HepG2 (cell line): ENCODE measurements at regions not wholly inside any gene's neighbourhood (a gene's known extent, or its start where the extent isn't known, plus 50 kb on each side); places are given as distances from the start of the nearest gene placed in this dataset.

Source experiments
- ATAC-seq: fragments of 200-7000 bp; cut with Tn5 transposase; 3 replicates; pipeline ENCODE4 v1.9.1; 2020; ENCODE audit warnings: mild to moderate bottlenecking, moderate library complexity
- BruUV-seq: library from RNA; stranded (reverse); fragments of 400-500 nt; replicated peaks from 2 replicates; lab custom pipeline; 2021; lab: Mats Ljungman, UMichigan
- CTCF ChIA-PET: fragments of 300-600 bp; formaldehyde crosslinking; extraction: SDS; loops from one replicate; lab custom pipeline; 2021; ENCODE audit warnings: low total read pairs, inconsistent platforms, low intra/inter-chr PET ratio; lab: Yijun Ruan, JAX
- POLR2A ChIA-PET: fragments of 350-600 bp; sonication (Branson Sonifier 250); formaldehyde crosslinking; loops from one replicate; lab custom pipeline; 2020; ENCODE audit warnings: antibody characterized with exemption, inconsistent platforms; lab: Yijun Ruan, JAX
- DNase-seq: peaks from one replicate; pipeline ENCODE4 v3.0.0-alpha.2; 2015; ENCODE audit warnings: low spot score
- FAIRE-seq: peaks from 3 replicates; lab custom pipeline; 2011; peaks lifted over from hg19 to GRCh38; lab: Jason Lieb, UNC
- H2AFZ ChIP-seq: one replicate; pipeline ENCODE4 v1.6.1; 2011; ENCODE audit warnings: low read length, inconsistent platforms
- H3K27ac ChIP-seq: fragments of 300-600 bp; 3 replicates; pipeline ENCODE4 v1.8.0; 2011; ENCODE audit warnings: mixed run types, mild to moderate bottlenecking, mixed read lengths, low read length, inconsistent platforms; ENCODE audit not compliant: insufficient read depth; ENCODE audit errors: extremely low read length
- H3K27me3 ChIP-seq, 2 experiments: fragments of 200-600 bp in 1 of 2; 2 replicates in 1 of 2; 3 replicates in 1 of 2; pipeline versions ENCODE4 v1.6.0 to v1.8.0; 2011; ENCODE audit warnings: low read length in 2 of 2, mild to moderate bottlenecking in 2 of 2, moderate library complexity in 2 of 2, inconsistent platforms in 1 of 2; ENCODE audit not compliant: insufficient read depth in 2 of 2, control insufficient read depth in 1 of 2
- H3K36me3 ChIP-seq, 2 experiments: fragments of 200-600 bp in 1 of 2; replicated peaks in 1 of 2; 2 replicates in 1 of 2; 3 replicates in 1 of 2; pipeline versions ENCODE4 v1.5.1 to v1.8.0; 2011; ENCODE audit warnings: low read length in 2 of 2, inconsistent platforms in 1 of 2; ENCODE audit not compliant: insufficient read depth in 2 of 2, control insufficient read depth in 1 of 2
- H3K4me1 ChIP-seq: 2 replicates; pipeline ENCODE4 v1.5.1; 2012; ENCODE audit warnings: low read length, inconsistent platforms; ENCODE audit not compliant: insufficient read depth
- H3K4me2 ChIP-seq: 2 replicates; pipeline ENCODE4 v1.6.0; 2011; ENCODE audit warnings: low read depth, low read length, inconsistent platforms
- H3K4me3 ChIP-seq, 3 experiments: fragments of 200-600 bp in 1 of 3; sonication (generic), shearing (Covaris generic) in 1 of 3; replicated peaks in 1 of 3; 2 replicates each; pipeline ENCODE4 v1.5.1; 2011 to 2016; ENCODE audit warnings: low read length in 3 of 3, inconsistent platforms in 2 of 3, low read depth in 2 of 3, mild to moderate bottlenecking in 2 of 3, control low read depth in 1 of 3, mixed read lengths in 1 of 3; ENCODE audit not compliant: insufficient read depth in 1 of 3
- H3K79me2 ChIP-seq: one replicate; pipeline ENCODE4 v1.6.1; 2011; ENCODE audit warnings: low read length, inconsistent platforms; ENCODE audit not compliant: insufficient read depth
- H3K9ac ChIP-seq: 2 replicates; pipeline ENCODE4 v1.6.0; 2011; ENCODE audit warnings: mild to moderate bottlenecking, low read depth, low read length, inconsistent platforms; ENCODE audit not compliant: insufficient read depth
- H3K9me3 ChIP-seq: 2 replicates; pipeline ENCODE4 v1.5.1; 2012; ENCODE audit warnings: mild to moderate bottlenecking, low read length
- H4K20me1 ChIP-seq: 2 replicates; pipeline ENCODE4 v1.6.0; 2011; ENCODE audit warnings: inconsistent platforms, mild to moderate bottlenecking, low read length, moderate library complexity; ENCODE audit not compliant: insufficient read depth
- FOSL1 ChIP-seq: sonication (generic); formaldehyde crosslinking; IDR thresholded peaks from 2 replicates; pipeline ENCODE4 v1.9.0; 2021; ENCODE audit warnings: missing genetic modification reagents, borderline replicate concordance
- FOXA3 ChIP-seq: IDR thresholded peaks from 2 replicates; pipeline ENCODE4 v1.6.1; 2016; ENCODE audit warnings: missing genetic modification reagents, missing compliant biosample characterization
- HOMEZ ChIP-seq: IDR thresholded peaks from 2 replicates; pipeline ENCODE4 v1.6.1; 2016; ENCODE audit warnings: low read depth
- PRDM4 ChIP-seq: sonication (generic); formaldehyde crosslinking; IDR thresholded peaks from 2 replicates; pipeline ENCODE4 v1.9.0; 2021; ENCODE audit warnings: missing genetic modification reagents, borderline replicate concordance
- SPEN ChIP-seq: sonication (generic); formaldehyde crosslinking; IDR thresholded peaks from 2 replicates; pipeline ENCODE4 v1.5.1; 2020; ENCODE audit warnings: low read depth, mild to moderate bottlenecking, missing genetic modification reagents
- ZMYM4 ChIP-seq: sonication (generic); formaldehyde crosslinking; IDR thresholded peaks from 2 replicates; pipeline ENCODE4 v1.8.1; 2023; ENCODE audit warnings: mild to moderate bottlenecking, missing genetic modification reagents
- ZNF292 ChIP-seq: sonication (generic); formaldehyde crosslinking; IDR thresholded peaks from 2 replicates; pipeline ENCODE4 v1.8.1; 2022; ENCODE audit warnings: mild to moderate bottlenecking, low read depth, missing genetic modification reagents, borderline replicate concordance
- ZNF432 ChIP-seq: sonication (generic); formaldehyde crosslinking; IDR thresholded peaks from 2 replicates; pipeline ENCODE4 v1.5.0; 2020; ENCODE audit warnings: missing genetic modification reagents, mild to moderate bottlenecking, borderline replicate concordance
- ZNF678 ChIP-seq: sonication (generic); formaldehyde crosslinking; IDR thresholded peaks from 2 replicates; pipeline ENCODE4 v1.4.0; 2020; ENCODE audit warnings: mild to moderate bottlenecking, missing genetic modification reagents
- WGBS: methylation state at CpG from one replicate; pipeline ENCODE4 v1.1.6; 2017; ENCODE audit warnings: low lambda C conversion rate; 5-methylcytosine and 5-hydroxymethylcytosine counted together
- in situ Hi-C: cut with HindIII; loops from 2 replicates; pipeline ENCODE4 v1.10.0; 2017; ENCODE audit warnings: low pct_unique_long_range_greater_than_20kb; ENCODE audit not compliant: extremely low pct_ligation_motif_present
- intact Hi-C: fragments of 100-400 bp; cut with micrococcal nuclease; formaldehyde crosslinking; loops from one replicate; pipeline ENCODE4 v1.10.0; 2022; ENCODE audit not compliant: unreplicated experiment
- TF ChIP-seq, protein P1 (sequence below): IDR thresholded peaks from 2 replicates; pipeline ENCODE4 v1.6.1; 2016
- TF ChIP-seq, protein P2 (sequence below): sonication (generic); formaldehyde crosslinking; IDR thresholded peaks from 2 replicates; pipeline ENCODE4 v1.4.0; 2020; ENCODE audit warnings: mild to moderate bottlenecking, missing genetic modification reagents

GRCh38 chr10:8378198-8378983 is 323.9 kb downstream of the GATA3 start:
- WGBS, result 31% methylated on average over 10 of the region's 10 CpGs
- in situ Hi-C loops (no loop called here), intact Hi-C loops (no loop called here)
- Histone ChIP-seq H3K27me3 (no peaks in the 10 kb centered on the region), H3K79me2 (no peaks in the 10 kb centered on the region), H3K36me3 (no peaks in the 10 kb centered on the region), H4K20me1 (no peaks in the 10 kb centered on the region), H3K4me1 (no peaks in the 10 kb centered on the region), H3K27ac (no peak overlapping the region), H3K9ac (no peak overlapping the region), H3K9me3 (no peaks in the 10 kb centered on the region), H2AFZ (no peak overlapping the region), H3K4me2 (no peak overlapping the region), H3K4me3 (no peak overlapping the region)
- DNase-seq (no peak), ATAC-seq (no peak), FAIRE-seq (no peak)
- POLR2A ChIA-PET, result no interaction called here
- BruUV-seq, result no TSS peak
- CTCF ChIA-PET, result no interaction called here
- no peak for TF ChIP-seq ZNF678
- TF ChIP-seq HOMEZ, result no peak
- TF ChIP-seq, protein P1, sequence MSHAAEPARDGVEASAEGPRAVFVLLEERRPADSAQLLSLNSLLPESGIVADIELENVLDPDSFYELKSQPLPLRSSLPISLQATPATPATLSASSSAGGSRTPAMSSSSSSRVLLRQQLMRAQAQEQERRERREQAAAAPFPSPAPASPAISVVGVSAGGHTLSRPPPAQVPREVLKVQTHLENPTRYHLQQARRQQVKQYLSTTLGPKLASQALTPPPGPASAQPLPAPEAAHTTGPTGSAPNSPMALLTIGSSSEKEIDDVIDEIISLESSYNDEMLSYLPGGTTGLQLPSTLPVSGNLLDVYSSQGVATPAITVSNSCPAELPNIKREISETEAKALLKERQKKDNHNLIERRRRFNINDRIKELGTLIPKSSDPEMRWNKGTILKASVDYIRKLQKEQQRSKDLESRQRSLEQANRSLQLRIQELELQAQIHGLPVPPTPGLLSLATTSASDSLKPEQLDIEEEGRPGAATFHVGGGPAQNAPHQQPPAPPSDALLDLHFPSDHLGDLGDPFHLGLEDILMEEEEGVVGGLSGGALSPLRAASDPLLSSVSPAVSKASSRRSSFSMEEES (CRISPR knock-in tag), result no peak
- TF ChIP-seq ZMYM4 (CRISPR knock-in tag), result no peak
- TF ChIP-seq SPEN (CRISPR knock-in tag), result no peak
- no peak for TF ChIP-seq FOXA3 (CRISPR knock-in tag)
- no peak for TF ChIP-seq ZNF292 (CRISPR knock-in tag)
- TF ChIP-seq FOSL1 (CRISPR knock-in tag), result no peak
- TF ChIP-seq ZNF432 (CRISPR knock-in tag), result no peak
- TF ChIP-seq PRDM4 (CRISPR knock-in tag), result no peak
- TF ChIP-seq, protein P2, sequence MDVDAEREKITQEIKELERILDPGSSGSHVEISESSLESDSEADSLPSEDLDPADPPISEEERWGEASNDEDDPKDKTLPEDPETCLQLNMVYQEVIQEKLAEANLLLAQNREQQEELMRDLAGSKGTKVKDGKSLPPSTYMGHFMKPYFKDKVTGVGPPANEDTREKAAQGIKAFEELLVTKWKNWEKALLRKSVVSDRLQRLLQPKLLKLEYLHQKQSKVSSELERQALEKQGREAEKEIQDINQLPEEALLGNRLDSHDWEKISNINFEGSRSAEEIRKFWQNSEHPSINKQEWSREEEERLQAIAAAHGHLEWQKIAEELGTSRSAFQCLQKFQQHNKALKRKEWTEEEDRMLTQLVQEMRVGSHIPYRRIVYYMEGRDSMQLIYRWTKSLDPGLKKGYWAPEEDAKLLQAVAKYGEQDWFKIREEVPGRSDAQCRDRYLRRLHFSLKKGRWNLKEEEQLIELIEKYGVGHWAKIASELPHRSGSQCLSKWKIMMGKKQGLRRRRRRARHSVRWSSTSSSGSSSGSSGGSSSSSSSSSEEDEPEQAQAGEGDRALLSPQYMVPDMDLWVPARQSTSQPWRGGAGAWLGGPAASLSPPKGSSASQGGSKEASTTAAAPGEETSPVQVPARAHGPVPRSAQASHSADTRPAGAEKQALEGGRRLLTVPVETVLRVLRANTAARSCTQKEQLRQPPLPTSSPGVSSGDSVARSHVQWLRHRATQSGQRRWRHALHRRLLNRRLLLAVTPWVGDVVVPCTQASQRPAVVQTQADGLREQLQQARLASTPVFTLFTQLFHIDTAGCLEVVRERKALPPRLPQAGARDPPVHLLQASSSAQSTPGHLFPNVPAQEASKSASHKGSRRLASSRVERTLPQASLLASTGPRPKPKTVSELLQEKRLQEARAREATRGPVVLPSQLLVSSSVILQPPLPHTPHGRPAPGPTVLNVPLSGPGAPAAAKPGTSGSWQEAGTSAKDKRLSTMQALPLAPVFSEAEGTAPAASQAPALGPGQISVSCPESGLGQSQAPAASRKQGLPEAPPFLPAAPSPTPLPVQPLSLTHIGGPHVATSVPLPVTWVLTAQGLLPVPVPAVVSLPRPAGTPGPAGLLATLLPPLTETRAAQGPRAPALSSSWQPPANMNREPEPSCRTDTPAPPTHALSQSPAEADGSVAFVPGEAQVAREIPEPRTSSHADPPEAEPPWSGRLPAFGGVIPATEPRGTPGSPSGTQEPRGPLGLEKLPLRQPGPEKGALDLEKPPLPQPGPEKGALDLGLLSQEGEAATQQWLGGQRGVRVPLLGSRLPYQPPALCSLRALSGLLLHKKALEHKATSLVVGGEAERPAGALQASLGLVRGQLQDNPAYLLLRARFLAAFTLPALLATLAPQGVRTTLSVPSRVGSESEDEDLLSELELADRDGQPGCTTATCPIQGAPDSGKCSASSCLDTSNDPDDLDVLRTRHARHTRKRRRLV (CRISPR knock-in tag), result no peak
